GM18867 (cell line): ENCODE measurements at regions not wholly inside any gene's neighbourhood (a gene's known extent, or its start where the extent isn't known, plus 50 kb on each side); places are given as distances from the start of the nearest gene placed in this dataset.
"Not testable (repeated sequence)": the region's sequence is repeated elsewhere in the genome, so short reads cannot be mapped to it uniquely, and the experiment has no call there.

Experiments
- ATAC-seq: cut with Tn5 transposase; IDR thresholded peaks from one replicate; pipeline ENCODE4 v1.9.1; 2021; ENCODE audit warnings: mild to moderate bottlenecking, moderate library complexity; ENCODE audit not compliant: unreplicated experiment

DNA sequence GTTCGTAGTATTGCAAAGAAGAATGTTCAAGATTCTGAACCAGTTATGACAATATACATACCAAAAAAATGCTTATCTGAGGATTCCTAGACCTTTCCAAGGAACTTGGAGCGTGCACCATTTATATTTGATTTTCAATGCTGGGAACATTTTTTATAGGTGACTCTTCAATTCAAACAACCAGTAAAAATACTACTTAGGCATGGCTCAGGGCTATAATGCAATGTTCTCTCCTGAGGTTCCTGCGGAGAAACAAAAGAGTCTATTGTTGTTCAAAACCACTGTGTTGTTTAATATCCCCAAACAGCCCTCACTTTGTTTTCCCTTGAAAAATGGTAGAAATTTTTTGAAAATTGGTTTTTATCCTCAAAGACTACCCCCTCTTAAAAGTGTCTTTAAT is 335.7 kb upstream of the IZUMO3 start:
- ATAC-seq: no peak

DNA sequence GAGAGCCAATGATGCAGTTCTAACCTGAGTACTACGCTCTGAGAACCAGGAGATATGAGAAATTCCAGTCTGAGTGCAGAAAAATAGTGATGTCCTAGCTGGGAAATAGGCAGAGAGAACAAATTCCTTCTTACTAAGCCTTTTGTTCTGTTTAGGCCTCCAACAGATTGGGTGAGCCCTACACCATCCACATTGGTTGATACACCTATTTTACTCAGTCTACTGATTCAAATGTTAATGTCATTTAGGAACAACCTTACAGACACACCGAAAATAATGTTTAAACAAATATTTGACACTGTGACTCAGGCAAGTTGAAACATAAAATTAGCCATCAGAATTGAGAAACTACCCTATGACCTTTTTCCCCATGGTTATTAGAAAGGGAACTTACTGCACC is 333.9 kb upstream of the IZUMO3 start:
- no peak for ATAC-seq

DNA sequence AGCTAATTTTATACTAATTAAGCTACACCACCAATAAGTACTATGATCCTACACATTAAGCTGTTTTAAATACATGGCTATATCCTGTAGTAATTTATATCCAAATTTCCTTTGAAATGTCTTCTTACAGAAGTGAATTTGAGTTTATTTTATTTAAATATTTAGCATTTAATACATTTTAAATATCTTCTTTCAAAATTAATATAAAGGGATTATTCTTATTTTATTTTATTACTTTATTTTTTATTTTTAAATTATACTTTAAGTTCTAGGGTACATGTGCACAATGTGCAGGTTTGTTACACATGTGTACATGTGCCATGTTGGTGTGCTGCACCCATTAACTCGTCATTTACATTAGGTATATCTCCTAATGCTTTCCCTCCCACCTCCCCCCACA is 310.9 kb upstream of the IZUMO3 start:
- ATAC-seq: not testable (repeated sequence)

DNA sequence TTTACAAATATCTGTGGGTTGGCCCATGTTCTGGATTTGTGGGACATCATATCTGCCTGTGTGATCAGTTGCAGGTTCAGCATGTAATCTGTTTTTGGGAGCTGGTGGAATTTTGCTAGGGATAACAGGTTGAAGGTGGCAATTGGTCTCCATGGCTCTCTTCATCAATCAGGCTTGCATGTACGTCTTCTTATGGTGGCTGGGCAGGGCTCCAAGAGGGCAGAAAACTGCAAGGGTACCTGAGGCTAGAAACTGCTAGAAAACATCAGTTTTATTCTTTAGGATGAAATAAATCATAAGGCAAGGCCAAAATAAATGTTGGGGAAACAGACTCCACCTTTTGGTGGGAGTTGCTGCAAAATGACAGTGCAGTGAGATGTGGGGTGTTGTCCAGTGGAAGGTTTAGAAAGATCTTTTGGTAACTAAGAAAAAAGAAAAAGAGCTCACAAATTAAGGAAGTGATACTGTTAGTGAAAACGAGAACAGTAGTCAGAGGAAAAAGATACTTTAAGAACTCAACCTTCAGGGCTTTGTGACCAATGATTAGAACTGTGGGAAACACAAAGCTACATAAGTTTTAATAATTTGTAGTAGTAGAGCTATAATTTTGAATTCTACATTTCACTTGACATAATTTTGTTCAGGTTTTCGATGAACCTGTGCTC is 300.7 kb upstream of the IZUMO3 start:
- ATAC-seq: no peak

DNA sequence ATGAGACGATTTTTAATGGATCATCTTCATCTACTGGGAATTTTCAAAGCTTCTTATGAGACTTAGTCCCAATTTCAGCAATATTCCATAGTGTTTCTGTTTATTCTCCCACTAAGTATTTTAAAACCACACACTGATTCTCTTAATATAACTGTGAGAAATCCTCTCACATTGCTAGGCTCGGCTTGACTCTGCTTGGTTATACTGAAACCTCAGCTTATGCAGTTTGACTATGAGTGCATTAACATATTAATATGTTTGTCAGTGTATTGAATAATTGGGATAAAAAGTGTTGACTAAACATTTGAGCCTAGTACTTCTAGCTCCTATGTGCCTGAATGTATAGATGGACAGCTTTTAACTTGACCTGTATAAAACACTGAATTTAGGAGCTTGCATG is 298.5 kb upstream of the IZUMO3 start:
- ATAC-seq: no peak

DNA sequence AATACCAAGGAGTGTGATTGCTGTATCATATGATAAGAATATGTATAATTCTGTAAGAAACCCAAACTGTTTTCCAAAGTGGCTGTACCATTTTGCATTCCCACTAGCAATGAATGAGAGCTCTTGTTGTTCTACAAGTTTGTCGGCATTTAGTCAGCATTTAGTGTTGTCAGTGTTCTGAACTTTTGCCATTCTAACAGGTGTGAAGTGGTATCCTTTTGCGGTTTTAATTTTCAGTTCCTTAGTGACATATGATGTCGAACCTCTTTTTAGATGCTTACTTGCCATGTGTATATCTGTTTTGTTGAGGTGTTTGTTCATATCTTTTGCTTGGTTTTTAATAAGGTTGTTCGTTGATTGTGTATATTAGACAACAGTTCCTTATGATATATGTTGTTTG is 296.3 kb upstream of the IZUMO3 start:
- no peak for ATAC-seq

DNA sequence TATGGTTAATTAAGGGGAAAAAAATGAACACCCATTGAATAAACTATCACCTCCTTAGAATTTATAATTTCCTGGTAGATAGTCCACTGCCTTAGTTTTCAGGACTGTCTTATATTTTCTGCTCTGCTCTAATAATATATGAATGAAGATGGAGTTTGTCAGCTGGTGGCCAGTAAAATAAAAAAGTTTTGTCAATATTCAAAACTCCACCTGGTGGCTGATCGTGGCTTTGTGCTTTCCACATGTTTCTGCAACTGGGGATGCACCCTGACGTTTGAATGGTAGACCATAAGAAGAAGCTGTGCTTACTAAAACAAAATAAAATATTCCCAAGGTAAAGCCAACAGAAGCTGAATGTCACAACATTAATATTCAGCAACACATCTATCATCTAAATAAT is 286.6 kb upstream of the IZUMO3 start:
- ATAC-seq: no peak

DNA sequence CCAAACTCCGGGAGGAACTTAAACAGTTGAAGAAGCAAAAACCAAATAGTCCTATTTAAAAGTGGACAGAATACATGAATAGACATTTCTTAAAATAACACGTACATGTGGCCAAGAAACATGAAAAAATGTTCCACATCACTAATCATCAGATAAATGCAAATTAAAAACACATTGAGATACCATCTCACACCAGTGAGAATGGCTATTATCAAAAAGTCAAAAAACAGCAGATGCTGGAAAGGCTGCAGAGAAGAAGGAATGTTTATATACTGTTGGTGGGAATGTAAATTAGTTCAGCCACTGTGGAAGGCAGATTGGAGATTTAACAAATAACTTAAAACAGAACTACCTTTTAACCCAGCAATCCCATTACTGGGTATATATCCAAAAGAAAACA is 283.0 kb upstream of the IZUMO3 start:
- no peak for ATAC-seq

DNA sequence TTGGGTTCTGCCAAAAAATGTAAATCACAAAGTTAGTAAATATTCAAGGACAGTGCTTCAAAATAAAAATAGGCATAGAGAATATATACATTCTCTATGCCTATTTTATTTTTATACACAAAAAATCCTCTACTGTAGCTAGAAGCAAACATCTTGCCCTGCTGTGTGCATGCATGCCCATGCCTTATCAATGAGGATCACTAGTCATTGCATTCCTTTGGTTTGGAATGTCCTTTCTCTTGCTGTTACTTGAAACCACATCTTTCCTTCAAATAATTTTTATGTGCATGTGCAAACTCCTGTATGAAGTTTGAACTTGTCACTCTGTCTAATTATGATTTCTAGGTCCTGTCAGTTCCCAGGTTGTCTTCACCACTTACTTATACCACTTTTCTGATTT is 278.9 kb upstream of the IZUMO3 start:
- ATAC-seq: no peak

DNA sequence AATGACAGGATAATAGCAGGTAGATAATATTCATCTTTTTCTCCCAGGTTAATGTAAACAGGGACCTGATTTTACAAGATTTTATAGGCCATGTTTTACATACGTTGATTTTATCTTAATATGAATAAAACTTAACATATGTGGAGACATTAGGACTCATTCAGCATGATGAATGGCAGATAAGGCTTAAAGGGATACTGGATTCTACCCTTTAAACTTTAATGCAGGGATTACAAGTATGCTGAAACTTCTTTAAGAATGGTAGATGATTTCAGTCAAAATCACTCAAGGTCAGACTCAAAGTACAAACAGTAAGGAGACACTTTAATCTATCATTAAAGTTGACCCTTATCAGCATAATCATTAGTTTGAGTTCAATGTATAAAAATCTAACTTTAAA is 274.5 kb upstream of the IZUMO3 start:
- no peak for ATAC-seq

DNA sequence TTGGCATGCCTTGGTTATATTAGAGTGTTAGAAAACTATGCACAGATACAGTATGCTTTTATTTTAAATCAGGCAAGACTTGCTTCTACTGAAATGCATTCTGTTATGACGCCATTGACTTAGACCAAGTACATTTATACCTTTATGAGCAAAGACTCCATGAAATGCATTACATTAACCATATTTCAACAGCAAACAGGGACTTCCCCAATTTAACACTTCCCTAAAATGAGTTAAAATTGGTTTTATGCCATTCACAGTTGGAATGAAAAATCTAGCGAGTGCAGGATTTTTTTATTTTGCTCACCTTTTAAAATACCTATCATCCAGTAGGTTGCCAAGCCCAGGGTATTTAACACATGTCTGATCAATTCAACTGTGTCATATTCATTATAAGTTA is 272.1 kb upstream of the IZUMO3 start:
- no peak for ATAC-seq

DNA sequence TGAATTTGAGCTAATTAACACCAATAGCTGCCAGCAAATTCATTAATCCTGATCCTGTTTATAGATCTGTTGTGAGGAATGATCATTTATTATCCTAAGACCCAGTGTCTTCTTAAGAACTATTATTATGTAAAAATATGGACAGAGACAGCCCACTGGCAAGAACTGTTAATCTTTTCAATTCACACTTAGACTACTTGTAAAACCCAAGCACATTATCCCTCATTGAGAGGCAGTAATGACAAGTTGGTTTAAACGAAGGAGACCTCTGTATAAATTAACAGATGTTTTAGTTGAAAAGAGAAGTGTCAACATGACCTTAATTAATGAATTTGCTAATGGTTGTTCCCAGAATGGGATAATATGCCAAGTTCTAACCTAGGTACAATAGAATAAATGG is 270.3 kb upstream of the IZUMO3 start:
- ATAC-seq: no peak

DNA sequence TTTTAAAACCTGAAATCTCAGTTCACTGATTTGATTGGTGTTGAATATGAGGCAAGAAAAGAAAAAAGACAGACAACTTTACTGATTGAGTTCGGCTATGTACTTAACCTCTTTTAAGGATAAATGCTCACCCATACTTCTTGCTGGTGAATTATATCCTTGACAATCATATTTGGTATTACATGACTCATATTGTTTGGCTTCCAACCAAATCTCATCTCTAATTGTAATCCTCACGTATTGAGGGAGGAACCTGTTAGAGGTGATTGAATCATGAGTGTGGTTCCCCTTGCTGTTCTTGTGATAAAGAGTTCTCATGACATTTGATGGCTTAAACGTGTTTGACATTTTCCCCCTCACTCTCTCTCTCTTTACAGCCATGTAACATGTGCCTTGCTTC is 255.6 kb upstream of the IZUMO3 start:
- ATAC-seq: no peak

DNA sequence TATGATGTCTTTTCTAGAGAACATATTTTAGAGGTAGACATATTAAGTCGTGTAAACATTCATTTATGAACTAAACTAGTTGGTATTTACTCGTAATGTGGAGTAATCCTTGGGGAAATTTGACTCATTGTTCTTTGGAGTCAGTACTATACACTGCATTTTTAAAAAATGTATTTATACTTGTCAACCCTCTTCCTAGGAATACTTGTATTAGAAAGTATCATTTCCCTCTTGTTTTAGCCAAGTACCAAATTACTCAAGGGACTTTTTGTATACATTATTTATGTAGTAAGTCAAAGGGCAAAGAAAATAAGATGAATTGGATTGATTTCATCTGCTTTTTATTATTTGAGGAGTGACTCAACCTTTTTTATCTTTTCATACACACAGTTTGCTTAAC is 248.1 kb upstream of the IZUMO3 start:
- ATAC-seq: no peak

DNA sequence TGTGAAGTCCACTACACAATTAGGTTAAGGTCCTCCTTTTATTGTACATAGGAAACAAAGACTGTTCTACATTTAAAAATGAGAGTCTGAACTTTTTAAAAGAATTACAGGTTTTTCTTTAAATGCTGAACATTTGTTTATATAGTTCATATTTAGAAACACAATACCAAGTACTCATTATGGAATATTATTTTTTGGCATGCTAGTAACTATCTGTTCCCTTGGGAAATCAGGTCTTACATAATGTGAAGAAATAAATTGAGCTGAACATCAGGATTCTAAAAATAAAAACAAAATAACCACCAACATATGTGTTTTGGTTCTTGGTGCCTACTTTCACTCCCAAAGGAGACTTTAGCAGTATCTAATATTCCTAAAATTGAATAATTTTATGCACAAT is 230.5 kb upstream of the IZUMO3 start:
- ATAC-seq: no peak

DNA sequence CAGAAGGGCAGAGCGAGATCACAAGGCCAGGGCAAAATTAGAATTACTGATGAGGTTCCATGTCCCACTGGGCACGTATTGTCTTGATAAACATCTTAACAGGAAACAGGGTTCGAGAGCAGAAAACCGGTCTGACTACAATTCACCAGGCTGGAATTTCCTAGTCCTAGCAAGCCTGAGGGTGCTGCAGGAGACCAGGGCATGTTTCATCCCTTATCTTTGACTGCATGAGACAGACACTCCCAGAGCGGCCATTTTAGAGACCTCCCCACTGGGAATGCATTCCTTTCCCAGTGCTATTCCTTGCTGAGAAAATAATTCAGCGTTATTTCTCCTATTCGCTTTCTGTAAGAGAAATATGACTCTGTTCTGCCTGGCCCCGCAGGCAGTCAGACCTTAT is 228.5 kb upstream of the IZUMO3 start:
- ATAC-seq: not testable (repeated sequence)

DNA sequence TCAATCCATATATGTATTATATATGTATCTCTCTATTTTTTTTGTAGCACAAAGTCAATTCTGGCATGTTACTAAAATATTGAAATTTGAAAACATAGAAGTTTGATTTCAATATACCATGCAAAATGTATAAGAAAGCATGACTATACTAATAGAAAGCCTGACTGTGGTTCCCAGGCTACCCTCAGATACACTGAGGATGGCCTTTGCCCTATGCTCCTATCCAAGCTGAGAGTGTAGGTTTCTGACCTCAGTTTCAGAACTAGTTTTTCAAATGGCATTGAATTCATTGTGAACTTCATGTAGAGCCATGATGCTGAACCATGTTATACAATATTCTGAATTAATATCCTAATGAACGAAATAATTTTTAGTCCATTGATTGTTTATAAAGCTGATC is 220.4 kb upstream of the IZUMO3 start:
- no peak for ATAC-seq

DNA sequence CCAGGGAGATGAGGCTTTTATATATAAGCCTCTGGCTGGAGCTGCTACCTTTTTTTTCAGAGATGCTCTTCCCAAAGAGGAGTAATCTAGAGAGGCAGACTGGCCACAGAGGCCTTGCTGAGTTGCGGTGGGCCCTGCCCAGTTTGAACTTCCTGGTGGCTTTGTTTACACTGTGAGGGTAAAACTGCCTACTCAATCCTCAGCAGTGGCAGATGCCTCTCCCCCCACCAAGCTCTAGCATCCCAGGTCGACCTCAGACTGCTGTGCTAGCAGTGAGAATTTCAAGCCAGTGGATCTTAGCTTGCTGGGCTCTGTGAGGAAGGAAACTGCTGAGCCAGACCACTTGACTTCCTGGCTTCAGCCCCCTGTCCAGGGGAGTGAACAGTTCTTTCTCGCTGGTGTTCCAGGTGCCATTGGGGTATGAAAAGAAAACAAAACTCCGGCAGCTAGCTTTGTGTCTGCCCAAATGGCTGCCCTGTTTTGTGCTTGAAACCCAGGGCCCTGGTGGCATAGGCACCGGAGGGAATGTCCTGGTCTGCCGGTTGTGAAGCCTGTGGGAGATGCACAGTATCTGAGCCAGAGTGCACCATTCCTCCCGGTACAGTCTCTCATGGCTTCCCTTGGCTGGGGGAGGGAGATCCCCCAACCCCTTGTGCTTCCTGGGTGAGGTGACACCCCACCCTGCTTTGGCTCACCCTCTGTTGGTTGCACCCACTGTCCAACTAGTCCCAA is 219.5 kb upstream of the IZUMO3 start:
- ATAC-seq: no peak

DNA sequence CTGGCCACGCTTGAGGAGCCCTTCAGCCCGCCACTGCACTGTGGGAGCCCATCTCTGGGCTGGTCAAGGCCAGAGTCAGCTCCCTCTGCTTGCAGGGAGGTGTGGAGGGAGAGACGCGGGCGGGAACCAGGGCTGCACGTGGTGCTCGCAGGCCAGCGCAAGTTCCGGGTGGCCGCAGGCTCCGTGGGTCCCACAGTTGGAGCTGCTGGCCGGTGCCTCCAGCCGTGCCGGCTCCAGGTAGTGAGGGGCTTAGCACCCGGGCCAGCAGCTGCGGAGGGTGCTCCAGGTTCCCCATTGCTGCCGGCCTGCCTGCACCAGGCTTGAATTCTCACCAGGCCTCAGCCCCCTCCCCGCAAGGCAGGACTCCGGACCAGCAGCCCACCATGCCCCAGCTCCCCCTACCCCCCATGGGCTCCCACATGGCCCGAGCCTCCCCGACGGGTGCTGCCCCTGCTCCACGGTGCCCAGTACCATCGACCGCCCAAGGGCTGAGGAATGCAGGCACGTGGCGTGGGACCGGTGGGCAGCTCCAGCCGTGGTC is 192.8 kb upstream of the IZUMO3 start:
- no peak for ATAC-seq

DNA sequence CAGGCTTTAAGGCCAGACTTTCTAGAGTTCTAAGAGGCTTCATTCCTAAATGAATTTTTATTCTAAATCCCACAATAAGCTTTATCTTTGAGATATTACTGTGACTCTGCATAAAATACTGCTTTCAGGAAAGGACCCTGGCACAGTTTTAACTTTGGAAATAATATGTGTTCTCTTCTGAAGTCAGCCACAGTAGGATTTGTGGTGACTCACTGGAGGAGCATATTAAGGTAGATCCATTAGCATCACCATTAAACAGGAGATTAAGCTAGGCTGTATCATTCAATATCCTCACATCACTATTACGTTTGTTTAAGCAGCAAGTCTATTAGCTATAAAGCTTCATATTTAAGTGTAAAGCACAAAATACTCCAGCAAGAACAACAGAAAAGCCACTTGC is 186.1 kb upstream of the IZUMO3 start:
- ATAC-seq: no peak

DNA sequence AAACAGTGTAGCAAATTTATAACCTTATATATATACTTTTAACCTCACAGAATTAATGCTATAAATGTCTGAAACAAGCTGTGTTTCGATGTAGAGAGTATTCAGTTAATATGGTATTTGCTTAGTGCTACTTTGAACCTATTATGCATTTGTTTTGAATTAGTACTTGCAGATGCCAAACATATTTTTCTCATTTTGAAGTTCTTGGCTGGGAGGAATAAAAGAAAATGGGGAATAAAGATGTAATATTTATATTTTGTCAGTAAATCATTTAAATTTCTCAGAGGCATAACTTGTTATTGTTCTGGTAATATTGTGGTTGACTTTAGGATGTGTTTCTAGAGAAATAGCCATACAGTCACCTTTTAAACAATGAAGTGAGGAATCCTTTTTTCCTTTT is 175.9 kb upstream of the IZUMO3 start:
- no peak for ATAC-seq

DNA sequence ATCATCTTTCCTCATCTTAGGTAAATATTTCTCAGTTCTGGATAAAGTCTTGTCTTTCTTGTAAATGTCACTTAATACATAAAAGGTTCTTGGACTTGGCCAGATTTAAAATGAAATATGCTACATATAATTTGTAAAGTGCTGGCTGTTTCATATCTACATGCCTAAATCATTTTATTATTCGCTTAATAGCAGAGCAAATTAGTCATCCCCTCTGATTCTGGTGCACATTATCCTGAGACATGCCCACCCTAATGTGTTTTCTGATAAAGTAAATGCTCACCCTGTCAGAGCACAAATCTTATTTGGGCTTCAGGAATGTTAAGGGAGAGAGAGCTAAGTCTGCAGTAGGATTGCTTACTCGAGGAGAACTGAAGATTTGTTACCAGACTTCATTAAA is 166.5 kb upstream of the IZUMO3 start:
- no peak for ATAC-seq

DNA sequence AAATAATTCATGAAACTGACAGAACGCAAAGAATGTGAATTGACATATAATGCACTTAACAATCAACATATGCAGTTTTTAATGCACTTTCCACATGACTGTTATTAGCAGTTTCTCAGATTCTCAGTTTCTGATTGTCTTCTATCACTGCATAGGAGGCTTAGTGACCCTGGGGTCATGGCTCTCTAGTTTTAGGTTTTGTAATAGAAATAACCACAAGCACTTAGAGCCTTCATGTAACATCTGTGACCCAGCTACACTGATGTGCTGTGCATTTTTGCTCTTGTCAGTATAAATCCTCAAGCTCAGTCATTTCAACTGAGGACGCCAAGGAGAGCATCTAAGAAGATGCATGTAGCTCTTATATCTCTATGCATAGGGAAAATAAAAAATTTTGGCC is 163.1 kb upstream of the IZUMO3 start:
- ATAC-seq: no peak
